ENCODE measurements at regions not wholly inside any gene's neighbourhood (a gene's known extent, or its start where the extent isn't known, plus 50 kb on each side); places are given as distances from the start of the nearest gene placed in this dataset.

- no peak for DNase-seq (ENCODE audit: low read depth)
- Histone ChIP-seq H3K4me3 (ENCODE audit: low read depth, low read length) (no peak overlapping the region), H3K36me3 (ENCODE audit: control insufficient read depth, insufficient read depth, low read length) (no peaks in the 10 kb centered on the region), H3K27me3 (ENCODE audit: control insufficient read depth, insufficient read depth, low read length) (no peaks in the 10 kb centered on the region)
- no peak for TF ChIP-seq CTCF (IDR thresholded peaks at IDR 0.05; ENCODE audit: insufficient read depth, low read length, severe bottlenecking)
- no peak for FAIRE-seq
Measured at GRCh38 chr1:194830387-194830786, 1644.0 kb upstream of the B3GALT2 start.

DNA sequence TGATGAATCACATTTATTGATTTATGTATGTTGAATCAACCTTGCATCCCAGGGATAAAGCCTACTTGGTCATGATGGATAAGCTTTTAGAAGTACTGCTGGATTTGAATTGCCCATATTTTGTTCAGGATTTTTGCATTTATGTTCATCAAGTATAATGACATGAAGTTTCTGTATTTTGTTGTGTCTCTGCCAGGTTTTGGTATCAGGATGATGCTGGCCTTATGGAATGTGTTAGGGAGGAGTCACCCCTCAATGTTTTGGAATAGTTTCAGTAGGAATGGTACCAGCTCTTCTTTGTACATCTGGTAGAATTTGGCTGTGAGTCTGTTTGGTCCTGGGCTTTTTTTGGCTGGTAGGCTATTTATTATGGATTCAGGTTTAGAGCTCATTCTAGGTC, 1643.1 kb upstream of the B3GALT2 start:
- FAIRE-seq (no peak), DNase-seq (ENCODE audit: low read depth) (no peak)
- no peaks in the 10 kb centered on the region for H3K36me3 ChIP-seq (ENCODE audit: control insufficient read depth, insufficient read depth, low read length)
- no peak for TF ChIP-seq CTCF (IDR thresholded peaks at IDR 0.05; ENCODE audit: insufficient read depth, low read length, severe bottlenecking)
- H3K27me3 ChIP-seq (ENCODE audit: control insufficient read depth, insufficient read depth, low read length) = no peaks in the 10 kb centered on the region
- no peak overlapping the region for H3K4me3 ChIP-seq (ENCODE audit: low read depth, low read length)

GRCh38 chr1:194825382-194825781, 1639.0 kb upstream of the B3GALT2 start:
- no peak for FAIRE-seq
- Histone ChIP-seq H3K27me3 (ENCODE audit: control insufficient read depth, insufficient read depth, low read length) (no peaks in the 10 kb centered on the region), H3K4me3 (ENCODE audit: low read depth, low read length) (no peak overlapping the region), H3K36me3 (ENCODE audit: control insufficient read depth, insufficient read depth, low read length) (no peaks in the 10 kb centered on the region)
- DNase-seq (ENCODE audit: low read depth) = no peak
- TF ChIP-seq CTCF (IDR thresholded peaks at IDR 0.05; ENCODE audit: insufficient read depth, low read length, severe bottlenecking) = no peak

GRCh38 chr1:194821091-194821490, 1634.7 kb upstream of the B3GALT2 start:
- DNase-seq (ENCODE audit: low read depth) (no peak), FAIRE-seq (no peak)
- H3K4me3 ChIP-seq (ENCODE audit: low read depth, low read length) = no peak overlapping the region
- H3K36me3 ChIP-seq (ENCODE audit: control insufficient read depth, insufficient read depth, low read length) = no peaks in the 10 kb centered on the region
- H3K27me3 ChIP-seq (ENCODE audit: control insufficient read depth, insufficient read depth, low read length) = no peaks in the 10 kb centered on the region
- no peak for TF ChIP-seq CTCF (IDR thresholded peaks at IDR 0.05; ENCODE audit: insufficient read depth, low read length, severe bottlenecking)

DNA sequence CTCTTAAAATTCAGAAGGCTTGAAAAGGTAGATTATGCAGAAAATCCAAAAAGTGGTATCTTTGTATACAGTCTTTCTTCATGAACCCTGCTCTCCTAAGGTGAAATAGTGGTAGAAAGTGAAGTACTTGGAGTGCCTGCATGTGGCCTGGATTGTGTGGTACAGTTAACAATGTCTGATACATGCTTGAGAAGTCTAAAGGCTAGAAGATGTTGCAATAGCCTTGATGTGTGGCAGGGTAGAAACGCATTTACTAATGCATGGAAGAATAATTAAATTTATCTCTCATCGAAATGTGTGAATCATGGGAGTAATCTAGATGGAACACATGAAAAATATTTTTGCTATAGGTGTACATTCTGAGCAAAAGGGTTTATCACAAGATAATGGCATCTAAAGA, 1632.3 kb upstream of the B3GALT2 start:
- H3K27me3 ChIP-seq (ENCODE audit: control insufficient read depth, insufficient read depth, low read length) = no peaks in the 10 kb centered on the region
- H3K36me3 ChIP-seq (ENCODE audit: control insufficient read depth, insufficient read depth, low read length) = no peaks in the 10 kb centered on the region
- TF ChIP-seq CTCF (IDR thresholded peaks at IDR 0.05; ENCODE audit: insufficient read depth, low read length, severe bottlenecking) = no peak
- no peak for DNase-seq (ENCODE audit: low read depth)
- no peak overlapping the region for H3K4me3 ChIP-seq (ENCODE audit: low read depth, low read length)
- no peak for FAIRE-seq

- DNase-seq (ENCODE audit: low read depth) = no peak
Measured at GRCh38 chr1:194816859-194817258, 1630.4 kb upstream of the B3GALT2 start.

More at GRCh38 chr1:194816859-194817258, 1630.4 kb upstream of the B3GALT2 start:
- Histone ChIP-seq H3K36me3 (ENCODE audit: control insufficient read depth, insufficient read depth, low read length) (no peaks in the 10 kb centered on the region), H3K27me3 (ENCODE audit: control insufficient read depth, insufficient read depth, low read length) (no peaks in the 10 kb centered on the region), H3K4me3 (ENCODE audit: low read depth, low read length) (no peak overlapping the region)
- no peak for TF ChIP-seq CTCF (IDR thresholded peaks at IDR 0.05; ENCODE audit: insufficient read depth, low read length, severe bottlenecking)
- FAIRE-seq = no peak

Data from bronchial epithelial cell (primary cell).